ENCODE measurements at regions not wholly inside any gene's neighbourhood (a gene's known extent, or its start where the extent isn't known, plus 50 kb on each side); places are given as distances from the start of the nearest gene placed in this dataset.

DNA sequence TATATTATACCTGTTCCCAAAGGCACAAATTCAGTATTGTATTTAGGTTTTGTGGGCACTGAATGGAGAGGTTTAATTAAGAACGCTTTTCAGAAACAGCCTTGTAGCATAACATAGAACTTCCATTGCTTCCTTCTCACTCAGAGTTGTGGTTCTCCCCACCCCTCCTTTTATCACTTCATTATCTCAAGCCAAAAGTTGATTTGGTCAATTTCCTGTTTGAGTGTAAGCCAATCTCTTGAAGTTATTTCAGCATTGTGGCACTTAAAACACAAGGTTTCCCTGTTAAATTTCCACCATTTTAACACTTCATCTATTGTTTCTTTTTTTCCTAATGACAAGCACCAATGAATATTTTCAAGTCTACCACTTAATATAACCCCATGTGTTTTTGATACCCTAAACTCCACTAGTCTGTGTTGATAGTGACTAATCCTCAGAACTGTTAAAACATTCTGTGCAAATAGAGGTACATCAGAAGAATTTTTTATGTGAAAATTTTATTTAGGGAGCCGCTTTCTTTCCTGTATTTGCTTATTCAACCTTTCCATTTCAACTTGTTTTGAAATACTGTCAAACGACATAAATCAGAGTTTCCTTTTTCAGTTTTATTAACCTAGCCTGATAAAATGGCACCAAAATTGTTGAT, 340.1 kb downstream of the BCAT1 start:
- Mint-ChIP-seq H3K27me3 (no peaks in the 10 kb centered on the region), H3K36me3 (no peaks in the 10 kb centered on the region), H3K4me1 (no peaks in the 10 kb centered on the region), H3K9me3 (peaks cover 2% of the 10 kb centered on the region), H3K4me3 (no peak overlapping the region), H3K27ac (no peak overlapping the region)
- ATAC-seq, result no peak

DNA sequence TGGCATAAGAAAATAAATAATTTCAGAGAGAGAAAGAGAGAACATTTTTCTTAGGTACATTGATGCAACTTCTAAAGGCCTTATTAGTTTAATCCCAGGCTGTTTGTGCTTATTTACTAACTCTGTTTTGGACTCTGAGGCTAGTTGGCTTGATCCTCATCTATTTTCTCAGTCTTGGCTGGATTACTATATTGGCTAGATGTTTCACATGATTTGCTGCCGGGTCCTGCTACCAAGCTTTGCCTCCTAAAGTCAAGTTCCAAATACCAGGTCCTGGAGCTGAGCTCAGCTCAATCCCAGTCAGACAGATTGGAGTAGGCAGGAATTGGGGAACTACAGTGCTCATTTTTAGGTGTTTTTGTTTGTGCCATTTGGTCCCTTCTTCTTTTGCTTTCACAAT, 340.8 kb downstream of the BCAT1 start:
- no peak overlapping the region for H3K27ac Mint-ChIP-seq
- ATAC-seq, result no peak
- H3K27me3 Mint-ChIP-seq, result no peaks in the 10 kb centered on the region
- H3K36me3 Mint-ChIP-seq, result no peaks in the 10 kb centered on the region
- H3K9me3 Mint-ChIP-seq, result peaks cover 2% of the 10 kb centered on the region
- no peak overlapping the region for H3K4me3 Mint-ChIP-seq
- peaks cover 6% of the 10 kb centered on the region for H3K4me1 Mint-ChIP-seq

DNA sequence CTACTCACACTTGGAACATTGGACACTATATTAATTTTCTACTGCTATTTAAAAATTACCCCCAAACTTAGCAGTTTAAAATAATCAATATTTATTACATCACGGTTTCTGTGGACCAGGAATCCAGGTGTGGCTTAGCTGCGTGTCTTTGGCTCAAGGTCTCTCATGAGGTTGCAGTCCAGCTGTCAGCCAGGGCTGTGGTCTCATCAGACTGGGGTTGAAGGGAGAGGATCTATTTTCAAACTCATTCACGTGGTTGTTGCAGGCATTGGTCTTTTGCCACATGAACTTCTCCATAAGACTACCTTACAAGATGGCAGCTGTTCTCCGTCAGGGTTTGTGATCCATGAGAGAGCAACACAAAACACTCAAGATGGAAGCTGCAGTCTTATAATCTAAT, 343.0 kb downstream of the BCAT1 start:
- Mint-ChIP-seq H3K4me3 (no peak overlapping the region), H3K27ac (no peak overlapping the region), H3K4me1 (peaks cover 11% of the 10 kb centered on the region), H3K36me3 (no peaks in the 10 kb centered on the region), H3K9me3 (peaks cover 2% of the 10 kb centered on the region), H3K27me3 (no peaks in the 10 kb centered on the region)
- no peak for ATAC-seq

DNA sequence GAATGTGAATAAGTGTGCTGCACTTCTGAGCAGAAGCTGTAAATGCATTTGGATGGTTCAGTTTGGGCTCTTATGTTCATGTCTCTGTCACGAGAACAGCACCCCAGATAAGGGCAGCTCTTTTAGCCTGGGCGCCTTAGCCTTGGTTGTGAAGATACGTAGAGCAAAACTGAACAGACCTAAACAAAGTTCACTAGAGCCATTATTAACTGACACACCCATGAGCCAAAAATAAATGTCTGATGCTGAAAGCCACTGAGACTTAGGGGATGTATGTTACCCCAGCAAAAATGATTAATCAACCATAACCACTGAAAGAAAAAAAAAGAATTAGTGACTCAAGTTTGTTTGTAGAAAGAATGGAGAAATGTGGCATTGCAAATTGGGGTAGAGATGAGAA, 343.4 kb downstream of the BCAT1 start:
- ATAC-seq, result no peak
- no peaks in the 10 kb centered on the region for H3K36me3 Mint-ChIP-seq
- peaks cover 15% of the 10 kb centered on the region for H3K4me1 Mint-ChIP-seq
- no peak overlapping the region for H3K4me3 Mint-ChIP-seq
- H3K27me3 Mint-ChIP-seq, result no peaks in the 10 kb centered on the region
- H3K27ac Mint-ChIP-seq, result no peak overlapping the region
- H3K9me3 Mint-ChIP-seq, result peaks cover 2% of the 10 kb centered on the region

DNA sequence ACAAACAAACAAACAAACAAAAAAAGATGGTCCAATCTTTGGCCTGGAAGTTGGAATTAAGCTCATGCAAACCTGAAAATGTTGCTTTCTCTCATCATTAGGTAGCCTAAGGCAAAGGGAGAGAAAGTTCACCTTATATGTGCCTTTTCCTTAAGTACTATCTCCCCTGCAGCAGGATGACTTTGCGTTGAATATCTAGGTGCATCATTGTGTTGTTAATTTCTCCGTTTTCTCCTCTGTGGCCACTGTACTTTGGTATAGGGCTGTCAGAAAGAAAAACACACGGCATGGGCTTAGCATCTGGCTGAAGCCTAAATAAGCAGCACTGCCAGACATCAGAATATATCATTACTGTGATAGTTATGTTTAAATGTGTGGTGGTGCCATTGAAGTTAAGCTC, 345.5 kb downstream of the BCAT1 start:
- Mint-ChIP-seq H3K4me3 (no peak overlapping the region), H3K36me3 (no peaks in the 10 kb centered on the region), H3K27ac (no peak overlapping the region), H3K27me3 (no peaks in the 10 kb centered on the region), H3K4me1 (peaks cover 28% of the 10 kb centered on the region), H3K9me3 (no peaks in the 10 kb centered on the region)
- no peak for ATAC-seq

DNA sequence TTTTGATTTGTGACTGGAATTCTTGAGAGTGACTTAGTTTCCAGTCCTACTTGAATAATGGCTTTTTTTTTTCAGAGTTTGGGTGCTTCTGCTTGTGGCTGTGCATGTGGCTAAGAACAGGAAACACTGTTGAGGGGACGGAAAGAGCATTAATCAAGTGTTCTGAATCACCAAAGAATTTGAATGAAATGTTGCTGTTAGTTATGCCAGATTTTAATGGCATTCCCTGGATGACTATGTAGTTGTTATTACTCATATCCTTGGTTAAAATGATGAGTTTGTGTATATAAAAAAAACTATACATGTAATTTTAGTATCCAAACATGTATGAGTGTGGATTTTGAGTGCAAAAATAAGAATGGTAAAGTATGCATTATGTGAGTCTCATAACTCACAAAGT, 347.9 kb downstream of the BCAT1 start:
- H3K4me1 Mint-ChIP-seq, result peaks cover 28% of the 10 kb centered on the region
- H3K36me3 Mint-ChIP-seq, result no peaks in the 10 kb centered on the region
- no peaks in the 10 kb centered on the region for H3K9me3 Mint-ChIP-seq
- H3K27me3 Mint-ChIP-seq, result no peaks in the 10 kb centered on the region
- H3K27ac Mint-ChIP-seq, result no peak overlapping the region
- no peak for ATAC-seq
- H3K4me3 Mint-ChIP-seq, result no peak overlapping the region

DNA sequence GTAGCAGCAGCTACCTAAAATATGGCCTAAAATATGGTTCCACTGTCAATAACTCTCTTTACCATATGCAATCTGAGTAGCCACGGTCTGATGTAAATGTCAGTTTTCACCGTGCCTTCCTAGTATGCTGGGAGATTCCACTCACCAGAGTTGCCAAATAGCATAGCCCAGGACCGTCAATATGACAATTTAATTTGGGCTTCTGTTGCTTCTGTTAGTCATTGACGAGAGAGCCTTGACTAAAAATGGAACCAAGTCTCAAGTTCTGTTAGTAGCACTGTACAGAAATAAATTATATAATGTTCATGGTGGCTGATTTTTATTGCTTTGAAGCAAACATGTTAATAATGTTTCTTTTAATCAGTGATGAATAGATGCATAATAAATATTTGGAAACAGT, 348.4 kb downstream of the BCAT1 start:
- H3K4me1 Mint-ChIP-seq, result peaks cover 28% of the 10 kb centered on the region
- no peaks in the 10 kb centered on the region for H3K9me3 Mint-ChIP-seq
- ATAC-seq, result no peak
- H3K36me3 Mint-ChIP-seq, result no peaks in the 10 kb centered on the region
- no peak overlapping the region for H3K27ac Mint-ChIP-seq
- no peaks in the 10 kb centered on the region for H3K27me3 Mint-ChIP-seq
- no peak overlapping the region for H3K4me3 Mint-ChIP-seq

DNA sequence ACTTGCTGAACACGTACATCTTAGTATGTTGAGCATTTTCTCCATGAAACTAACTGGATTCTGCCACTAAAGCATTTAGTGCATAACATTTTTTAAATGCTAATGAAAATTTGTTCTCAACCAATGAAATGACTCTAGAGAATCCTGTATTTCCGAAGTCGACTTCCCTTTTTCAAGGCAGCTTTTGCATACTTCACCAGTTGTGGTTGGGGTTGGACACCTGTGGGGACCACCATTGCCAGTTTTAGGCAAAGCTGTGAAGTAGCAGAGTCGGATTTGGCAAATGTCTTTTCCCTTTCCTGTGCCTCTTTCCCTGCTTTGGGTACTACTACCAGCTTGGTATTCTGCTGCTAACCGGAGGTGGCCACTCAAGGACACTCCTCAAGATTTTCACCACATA, 349.2 kb downstream of the BCAT1 start:
- H3K27ac Mint-ChIP-seq, result no peak overlapping the region
- no peak for ATAC-seq
- H3K9me3 Mint-ChIP-seq, result no peaks in the 10 kb centered on the region
- H3K36me3 Mint-ChIP-seq, result no peaks in the 10 kb centered on the region
- no peaks in the 10 kb centered on the region for H3K27me3 Mint-ChIP-seq
- no peak overlapping the region for H3K4me3 Mint-ChIP-seq
- peaks cover 28% of the 10 kb centered on the region for H3K4me1 Mint-ChIP-seq

DNA sequence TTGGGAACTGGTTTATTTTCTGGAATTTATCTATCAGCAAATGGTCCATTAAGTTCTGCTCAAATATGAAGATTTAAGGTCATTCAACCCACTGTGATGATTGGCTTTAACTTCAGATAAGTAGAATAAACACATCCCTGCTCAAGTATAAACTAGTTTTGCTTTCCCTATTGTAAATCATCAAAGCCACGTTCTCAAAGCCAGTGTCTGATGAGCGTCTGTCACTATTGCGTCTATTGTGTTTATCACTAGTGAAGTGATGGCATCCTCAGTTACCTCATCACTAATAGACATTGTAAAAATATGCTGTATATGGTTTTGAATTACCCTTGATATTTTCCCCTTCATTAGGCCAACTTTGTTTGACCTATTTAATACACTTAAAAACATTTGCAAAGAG, 351.3 kb downstream of the BCAT1 start:
- Mint-ChIP-seq H3K36me3 (no peaks in the 10 kb centered on the region), H3K4me3 (no peak overlapping the region), H3K4me1 (peaks cover 20% of the 10 kb centered on the region), H3K9me3 (no peaks in the 10 kb centered on the region), H3K27me3 (no peaks in the 10 kb centered on the region), H3K27ac (no peak overlapping the region)
- no peak for ATAC-seq

DNA sequence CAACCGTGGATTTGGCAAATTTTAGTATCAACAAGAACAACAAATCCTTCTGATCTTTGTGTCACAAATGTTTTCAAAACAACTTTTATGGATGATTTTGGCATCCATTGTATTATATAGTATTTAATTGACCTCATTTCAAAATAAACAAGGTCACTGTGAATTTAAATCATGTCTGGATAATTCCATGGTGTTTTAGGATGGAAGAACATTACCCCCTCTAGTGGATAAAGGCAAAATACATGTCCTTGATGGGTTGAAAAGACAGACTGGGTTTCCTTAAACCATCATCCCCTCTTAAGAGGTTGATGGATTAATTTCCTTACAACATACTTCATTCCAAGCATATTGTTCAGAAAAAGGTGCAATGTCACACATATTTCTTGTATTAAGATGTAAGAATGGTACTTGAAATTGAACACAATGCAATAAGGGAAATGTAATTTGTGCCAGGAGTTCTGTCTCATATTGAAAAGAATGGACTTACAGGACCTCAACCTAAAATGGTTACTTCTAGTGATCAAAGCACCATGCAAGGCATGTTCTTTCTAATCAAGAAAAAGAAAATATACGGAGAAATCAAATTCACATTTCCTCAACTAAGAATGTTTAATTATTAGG, 352.0 kb downstream of the BCAT1 start:
- Mint-ChIP-seq H3K27me3 (no peaks in the 10 kb centered on the region), H3K4me1 (peaks cover 20% of the 10 kb centered on the region), H3K36me3 (no peaks in the 10 kb centered on the region), H3K9me3 (no peaks in the 10 kb centered on the region), H3K4me3 (no peak overlapping the region), H3K27ac (no peak overlapping the region)
- no peak for ATAC-seq

DNA sequence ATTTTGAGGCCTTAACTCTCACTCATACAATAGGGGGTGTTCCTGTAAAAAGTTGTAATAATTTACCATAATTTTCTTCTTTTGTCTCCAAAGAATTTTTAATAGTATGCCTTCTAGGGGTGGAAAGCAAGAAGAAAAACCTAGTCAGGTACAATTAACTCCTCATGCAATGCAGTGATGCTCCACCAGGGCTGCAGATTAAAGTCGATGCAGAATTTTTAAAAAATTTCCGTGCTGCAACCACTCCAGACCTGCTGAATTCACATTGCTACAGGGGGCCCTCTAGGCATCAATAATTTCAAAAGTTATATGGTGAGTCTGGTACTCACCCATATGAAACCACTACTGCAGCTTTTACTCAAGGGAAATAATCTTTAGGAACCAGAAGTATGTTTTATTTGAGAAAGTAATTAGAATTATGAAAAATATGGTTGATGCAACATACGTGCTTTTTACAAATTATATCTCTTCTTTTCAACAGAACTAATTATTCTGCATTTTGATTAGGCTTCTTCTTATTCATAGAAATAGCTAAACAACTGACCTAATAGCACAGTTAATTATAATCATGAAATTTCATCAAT, 353.2 kb downstream of the BCAT1 start:
- no peak overlapping the region for H3K27ac Mint-ChIP-seq
- peaks cover 15% of the 10 kb centered on the region for H3K4me1 Mint-ChIP-seq
- no peaks in the 10 kb centered on the region for H3K27me3 Mint-ChIP-seq
- no peak for ATAC-seq
- H3K36me3 Mint-ChIP-seq, result no peaks in the 10 kb centered on the region
- H3K9me3 Mint-ChIP-seq, result no peaks in the 10 kb centered on the region
- H3K4me3 Mint-ChIP-seq, result no peak overlapping the region

DNA sequence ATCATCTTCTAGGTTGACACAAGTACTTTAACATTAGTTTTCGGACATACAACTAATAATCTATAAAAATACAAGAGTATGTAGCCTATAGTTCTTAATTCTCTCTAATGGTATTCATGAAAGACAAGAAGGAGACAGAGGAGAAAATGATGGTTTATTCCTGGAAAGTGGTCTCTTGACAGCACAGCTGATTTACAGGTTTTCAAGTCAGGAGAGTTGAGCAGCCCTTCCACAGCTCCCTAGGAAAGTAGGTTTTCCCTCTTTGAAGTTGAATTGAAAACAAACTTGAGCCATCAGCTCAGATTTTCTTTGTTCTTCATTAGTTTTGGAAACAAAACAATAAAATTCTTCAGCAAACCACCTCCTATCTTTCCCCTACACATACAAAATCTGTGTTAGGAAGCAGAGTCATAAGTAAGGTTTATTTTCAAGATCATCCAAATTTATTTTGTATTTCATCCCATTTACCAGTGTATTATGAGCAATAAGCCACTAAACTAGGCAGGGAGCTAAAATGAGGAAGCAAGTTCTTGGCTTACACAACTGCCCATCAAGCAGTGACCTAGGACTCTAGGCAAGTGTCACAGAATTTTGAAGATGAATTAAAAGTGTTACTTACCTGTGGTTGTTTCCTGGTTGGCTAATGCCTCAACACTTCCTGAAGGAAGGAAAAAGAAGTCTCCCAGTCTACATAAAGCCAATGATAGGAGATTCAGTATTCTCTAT, 357.0 kb downstream of the BCAT1 start:
- no peaks in the 10 kb centered on the region for H3K4me1 Mint-ChIP-seq
- no peaks in the 10 kb centered on the region for H3K36me3 Mint-ChIP-seq
- no peaks in the 10 kb centered on the region for H3K9me3 Mint-ChIP-seq
- ATAC-seq, result no peak
- no peak overlapping the region for H3K27ac Mint-ChIP-seq
- H3K4me3 Mint-ChIP-seq, result no peak overlapping the region
- no peaks in the 10 kb centered on the region for H3K27me3 Mint-ChIP-seq

DNA sequence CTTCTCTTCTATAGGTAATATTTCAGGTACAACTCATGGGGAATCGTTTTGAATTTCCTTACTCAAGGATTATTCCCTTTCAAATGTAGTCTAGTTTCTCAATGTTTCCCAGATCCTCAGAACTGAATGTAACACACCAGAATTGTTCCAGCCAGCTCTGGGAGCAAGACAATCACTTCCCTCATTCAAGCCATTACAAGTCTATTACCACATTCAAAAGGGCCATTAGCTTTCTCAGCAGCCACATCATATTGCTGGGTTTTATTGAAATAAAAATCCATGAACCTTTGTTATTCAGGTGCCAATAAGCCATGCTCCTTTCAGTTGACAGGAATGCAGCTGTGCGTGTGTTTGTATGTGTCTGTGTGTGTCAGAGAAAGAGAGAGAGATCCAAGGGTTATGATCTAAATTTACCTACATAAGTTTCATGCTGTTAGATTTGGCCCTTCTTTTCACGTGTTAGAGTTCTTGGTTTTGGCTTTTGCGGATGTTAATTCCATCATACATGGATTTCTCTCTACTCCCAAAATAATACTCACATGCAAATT, 357.7 kb downstream of the BCAT1 start:
- Mint-ChIP-seq H3K4me3 (no peak overlapping the region), H3K36me3 (no peaks in the 10 kb centered on the region), H3K27me3 (no peaks in the 10 kb centered on the region), H3K4me1 (no peaks in the 10 kb centered on the region), H3K9me3 (no peaks in the 10 kb centered on the region), H3K27ac (no peak overlapping the region)
- ATAC-seq, result no peak

DNA sequence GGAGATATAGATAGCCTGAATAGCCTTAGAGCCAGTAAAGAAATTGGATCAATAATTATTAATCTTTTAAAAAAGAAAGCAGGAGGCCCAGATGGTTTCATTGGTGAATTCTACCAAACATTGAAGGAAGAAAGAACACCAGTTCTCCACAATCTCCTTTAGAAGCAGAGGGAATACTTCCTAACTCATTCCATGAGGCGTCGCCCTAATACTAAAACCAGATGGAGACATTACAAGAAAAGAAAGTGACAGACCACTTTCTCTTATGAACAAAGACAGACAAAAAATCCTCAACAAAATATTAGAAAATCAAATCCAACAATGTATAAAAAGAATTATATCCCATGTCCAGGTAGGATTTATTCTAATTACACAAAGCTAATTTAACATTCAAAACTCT, 362.6 kb downstream of the BCAT1 start:
- H3K27ac Mint-ChIP-seq, result no peak overlapping the region
- H3K27me3 Mint-ChIP-seq, result no peaks in the 10 kb centered on the region
- H3K9me3 Mint-ChIP-seq, result no peaks in the 10 kb centered on the region
- no peak for ATAC-seq
- H3K4me3 Mint-ChIP-seq, result no peak overlapping the region
- H3K36me3 Mint-ChIP-seq, result no peaks in the 10 kb centered on the region
- peaks cover 19% of the 10 kb centered on the region for H3K4me1 Mint-ChIP-seq

DNA sequence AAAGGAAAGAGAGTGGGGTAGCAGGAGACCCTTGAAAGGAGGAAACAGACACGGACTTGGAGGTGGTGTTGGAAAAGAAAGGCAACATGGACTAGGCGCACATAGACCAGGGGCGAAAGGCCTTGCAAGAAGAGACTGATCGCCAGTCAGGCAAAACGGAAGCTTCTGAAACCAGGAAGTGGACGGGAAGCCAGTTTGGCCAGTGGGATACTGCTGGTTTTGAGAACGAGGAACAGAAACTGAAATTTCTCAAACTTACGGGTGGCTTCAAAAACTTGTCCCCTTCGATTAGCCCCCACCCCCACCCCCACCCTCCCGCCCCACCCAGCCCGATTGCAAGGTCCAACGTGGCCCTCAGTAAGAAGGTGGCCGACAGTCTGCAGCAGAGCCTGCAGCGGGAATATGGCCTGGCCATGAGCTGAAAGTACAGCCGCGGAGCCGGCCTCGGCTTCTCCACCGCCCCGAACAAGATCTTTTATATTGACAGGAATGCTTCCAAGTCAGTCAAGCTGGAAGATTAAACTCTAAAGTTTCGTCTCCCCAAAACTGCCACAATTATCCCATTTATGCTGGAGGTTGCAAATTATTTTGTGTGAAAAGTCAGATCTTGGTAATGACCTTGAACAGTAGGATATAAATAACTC, 364.7 kb downstream of the BCAT1 start:
- Mint-ChIP-seq H3K4me1 (peaks cover 19% of the 10 kb centered on the region), H3K36me3 (peaks cover 4% of the 10 kb centered on the region), H3K4me3 (peak overlapping the region; percentile 15), H3K9me3 (peaks cover 9% of the 10 kb centered on the region), H3K27ac (no peak overlapping the region), H3K27me3 (no peaks in the 10 kb centered on the region)
- ATAC-seq, result no peak

All from stimulated activated memory B cell treated with anti-CD40 and anti-IgM and Interleukin-4, amounts not matched to agents 10 μg/mL and 1 μg/mL and 100 μg/mL, for 72 hours (primary cell).